ENCODE measurements at regions not wholly inside any gene's neighbourhood (a gene's known extent, or its start where the extent isn't known, plus 50 kb on each side); places are given as distances from the start of the nearest gene placed in this dataset.

- no peak for TF ChIP-seq EZH2 (IDR thresholded peaks at IDR 0.05; ENCODE audit: low read depth, unreplicated experiment)
- TF ChIP-seq CTCF (conservative IDR thresholded peaks at IDR 0.05; ENCODE audit: low read depth in 2 of 2) = no peak
- TF ChIP-seq JUNB (IDR thresholded peaks at IDR 0.05; ENCODE audit: unreplicated experiment) = no peak
- TF ChIP-seq POLR2AphosphoS5 (IDR thresholded peaks at IDR 0.05; ENCODE audit: low read depth) = no peak
- no peak for TF ChIP-seq REST (IDR thresholded peaks at IDR 0.05; ENCODE audit: unreplicated experiment)
- TF ChIP-seq EZH2phosphoT487 (IDR thresholded peaks at IDR 0.05; ENCODE audit: unreplicated experiment) = no peak
- no peak for TF ChIP-seq CREB1 (CRISPR knock-in tag; IDR thresholded peaks at IDR 0.05; ENCODE audit: low read depth)
- TF ChIP-seq ETS1 (IDR thresholded peaks at IDR 0.05) = no peak
- no peak for TF ChIP-seq ZNF331 (CRISPR knock-in tag; IDR thresholded peaks at IDR 0.05; ENCODE audit: low read depth)
Observed at GRCh38 chr19:34075661-34076091, 96.6 kb upstream of the LSM14A start.

Measured in GM23338 (cell line).